NCI-H1105 treated with DMSO at 0.1 percent for 48 hours (cell line): ENCODE measurements at regions not wholly inside any gene's neighbourhood (a gene's known extent, or its start where the extent isn't known, plus 50 kb on each side); places are given as distances from the start of the nearest gene placed in this dataset.

Experiments used
- DNase-seq: peaks from one replicate; lab custom pipeline; 2025; lab: John Stamatoyannopoulos, UW

GRCh38 chr4:180120068-180120467 lies 2123.1 kb upstream of the TENM3 start:
- DNase-seq, result no peak

- DNase-seq, result no peak
Measured at GRCh38 chr4:180134091-180134866, 2108.9 kb upstream of the TENM3 start.

GRCh38 chr4:180141734-180142133 lies 2101.5 kb upstream of the TENM3 start:
- DNase-seq, result no peak

- DNase-seq, result no peak
Measured at GRCh38 chr4:180148737-180149136, 2094.5 kb upstream of the TENM3 start.

GRCh38 chr4:180150818-180151217 lies 2092.4 kb upstream of the TENM3 start:
- DNase-seq, result peak; percentile 14

GRCh38 chr4:180152831-180153230 lies 2090.4 kb upstream of the TENM3 start:
- DNase-seq, result no peak

- no peak for DNase-seq
Measured at GRCh38 chr4:180153587-180153986, 2089.6 kb upstream of the TENM3 start.

GRCh38 chr4:180156684-180157083 lies 2086.5 kb upstream of the TENM3 start:
- DNase-seq, result no peak

GRCh38 chr4:180160195-180160983 lies 2082.8 kb upstream of the TENM3 start:
- no peak for DNase-seq

- DNase-seq, result no peak
Measured at GRCh38 chr4:180164799-180165198, 2078.4 kb upstream of the TENM3 start.

GRCh38 chr4:180169394-180169793 lies 2073.8 kb upstream of the TENM3 start:
- no peak for DNase-seq

- no peak for DNase-seq
Measured at GRCh38 chr4:180169966-180170365, 2073.2 kb upstream of the TENM3 start.

GRCh38 chr4:180179146-180179545 lies 2064.1 kb upstream of the TENM3 start:
- DNase-seq, result no peak

- no peak for DNase-seq
Measured at GRCh38 chr4:180189666-180190065, 2053.5 kb upstream of the TENM3 start.

GRCh38 chr4:180190382-180190781 lies 2052.8 kb upstream of the TENM3 start:
- no peak for DNase-seq

- no peak for DNase-seq
Measured at GRCh38 chr4:180197471-180197870, 2045.7 kb upstream of the TENM3 start.

GRCh38 chr4:180203349-180203748 lies 2039.9 kb upstream of the TENM3 start:
- no peak for DNase-seq

- DNase-seq, result no peak
Measured at GRCh38 chr4:180205276-180205675, 2037.9 kb upstream of the TENM3 start.

- DNase-seq, result no peak
Measured at GRCh38 chr4:180207921-180208320, 2035.3 kb upstream of the TENM3 start.

- DNase-seq, result no peak
Measured at GRCh38 chr4:180217070-180217469, 2026.1 kb upstream of the TENM3 start.

GRCh38 chr4:180219080-180219479 lies 2024.1 kb upstream of the TENM3 start:
- DNase-seq, result no peak

GRCh38 chr4:180225977-180226376 lies 2017.2 kb upstream of the TENM3 start:
- no peak for DNase-seq

GRCh38 chr4:180234730-180235129 lies 2008.5 kb upstream of the TENM3 start:
- DNase-seq, result no peak
